ENCODE measurements at regions not wholly inside any gene's neighbourhood (a gene's known extent, or its start where the extent isn't known, plus 50 kb on each side); places are given as distances from the start of the nearest gene placed in this dataset.

DNA sequence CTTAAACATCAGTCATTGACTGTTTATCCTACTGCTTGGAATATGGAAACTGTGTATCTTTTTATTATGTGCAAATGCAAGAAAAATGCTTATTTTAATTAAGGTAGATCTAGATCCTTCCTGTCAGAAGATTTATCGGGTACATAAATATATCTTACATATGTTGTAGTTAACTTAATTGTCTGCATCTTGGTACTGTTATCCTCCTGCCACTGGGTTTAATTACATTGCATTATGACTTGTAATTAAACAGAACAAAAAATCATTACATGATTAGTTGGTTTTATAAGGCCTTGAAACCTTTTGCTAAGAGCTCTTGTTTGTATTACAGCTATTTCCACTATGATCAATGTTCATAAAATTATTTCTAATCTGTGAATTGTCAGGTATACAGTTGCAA is 211.2 kb downstream of the PTGER3 start (continued):
- TF ChIP-seq, protein P1, sequence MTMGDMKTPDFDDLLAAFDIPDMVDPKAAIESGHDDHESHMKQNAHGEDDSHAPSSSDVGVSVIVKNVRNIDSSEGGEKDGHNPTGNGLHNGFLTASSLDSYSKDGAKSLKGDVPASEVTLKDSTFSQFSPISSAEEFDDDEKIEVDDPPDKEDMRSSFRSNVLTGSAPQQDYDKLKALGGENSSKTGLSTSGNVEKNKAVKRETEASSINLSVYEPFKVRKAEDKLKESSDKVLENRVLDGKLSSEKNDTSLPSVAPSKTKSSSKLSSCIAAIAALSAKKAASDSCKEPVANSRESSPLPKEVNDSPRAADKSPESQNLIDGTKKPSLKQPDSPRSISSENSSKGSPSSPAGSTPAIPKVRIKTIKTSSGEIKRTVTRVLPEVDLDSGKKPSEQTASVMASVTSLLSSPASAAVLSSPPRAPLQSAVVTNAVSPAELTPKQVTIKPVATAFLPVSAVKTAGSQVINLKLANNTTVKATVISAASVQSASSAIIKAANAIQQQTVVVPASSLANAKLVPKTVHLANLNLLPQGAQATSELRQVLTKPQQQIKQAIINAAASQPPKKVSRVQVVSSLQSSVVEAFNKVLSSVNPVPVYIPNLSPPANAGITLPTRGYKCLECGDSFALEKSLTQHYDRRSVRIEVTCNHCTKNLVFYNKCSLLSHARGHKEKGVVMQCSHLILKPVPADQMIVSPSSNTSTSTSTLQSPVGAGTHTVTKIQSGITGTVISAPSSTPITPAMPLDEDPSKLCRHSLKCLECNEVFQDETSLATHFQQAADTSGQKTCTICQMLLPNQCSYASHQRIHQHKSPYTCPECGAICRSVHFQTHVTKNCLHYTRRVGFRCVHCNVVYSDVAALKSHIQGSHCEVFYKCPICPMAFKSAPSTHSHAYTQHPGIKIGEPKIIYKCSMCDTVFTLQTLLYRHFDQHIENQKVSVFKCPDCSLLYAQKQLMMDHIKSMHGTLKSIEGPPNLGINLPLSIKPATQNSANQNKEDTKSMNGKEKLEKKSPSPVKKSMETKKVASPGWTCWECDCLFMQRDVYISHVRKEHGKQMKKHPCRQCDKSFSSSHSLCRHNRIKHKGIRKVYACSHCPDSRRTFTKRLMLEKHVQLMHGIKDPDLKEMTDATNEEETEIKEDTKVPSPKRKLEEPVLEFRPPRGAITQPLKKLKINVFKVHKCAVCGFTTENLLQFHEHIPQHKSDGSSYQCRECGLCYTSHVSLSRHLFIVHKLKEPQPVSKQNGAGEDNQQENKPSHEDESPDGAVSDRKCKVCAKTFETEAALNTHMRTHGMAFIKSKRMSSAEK (CRISPR knock-in tag; IDR thresholded peaks at IDR 0.05; ENCODE audit: borderline replicate concordance): no peak
- TF ChIP-seq, protein P2, sequence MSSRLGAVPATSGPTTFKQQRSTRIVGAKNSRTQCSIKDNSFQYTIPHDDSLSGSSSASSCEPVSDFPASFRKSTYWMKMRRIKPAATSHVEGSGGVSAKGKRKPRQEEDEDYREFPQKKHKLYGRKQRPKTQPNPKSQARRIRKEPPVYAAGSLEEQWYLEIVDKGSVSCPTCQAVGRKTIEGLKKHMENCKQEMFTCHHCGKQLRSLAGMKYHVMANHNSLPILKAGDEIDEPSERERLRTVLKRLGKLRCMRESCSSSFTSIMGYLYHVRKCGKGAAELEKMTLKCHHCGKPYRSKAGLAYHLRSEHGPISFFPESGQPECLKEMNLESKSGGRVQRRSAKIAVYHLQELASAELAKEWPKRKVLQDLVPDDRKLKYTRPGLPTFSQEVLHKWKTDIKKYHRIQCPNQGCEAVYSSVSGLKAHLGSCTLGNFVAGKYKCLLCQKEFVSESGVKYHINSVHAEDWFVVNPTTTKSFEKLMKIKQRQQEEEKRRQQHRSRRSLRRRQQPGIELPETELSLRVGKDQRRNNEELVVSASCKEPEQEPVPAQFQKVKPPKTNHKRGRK (CRISPR knock-in tag; IDR thresholded peaks at IDR 0.05; ENCODE audit: borderline replicate concordance): no peak
- TF ChIP-seq IRF2 (CRISPR knock-in tag; IDR thresholded peaks at IDR 0.05; ENCODE audit: borderline replicate concordance, low read depth) (no peak), NFYB (CRISPR knock-in tag; conservative IDR thresholded peaks at IDR 0.05; ENCODE audit: low read depth) (no peak), CREB1 (CRISPR knock-in tag; IDR thresholded peaks at IDR 0.05) (no peak)
- TF ChIP-seq, protein P3, sequence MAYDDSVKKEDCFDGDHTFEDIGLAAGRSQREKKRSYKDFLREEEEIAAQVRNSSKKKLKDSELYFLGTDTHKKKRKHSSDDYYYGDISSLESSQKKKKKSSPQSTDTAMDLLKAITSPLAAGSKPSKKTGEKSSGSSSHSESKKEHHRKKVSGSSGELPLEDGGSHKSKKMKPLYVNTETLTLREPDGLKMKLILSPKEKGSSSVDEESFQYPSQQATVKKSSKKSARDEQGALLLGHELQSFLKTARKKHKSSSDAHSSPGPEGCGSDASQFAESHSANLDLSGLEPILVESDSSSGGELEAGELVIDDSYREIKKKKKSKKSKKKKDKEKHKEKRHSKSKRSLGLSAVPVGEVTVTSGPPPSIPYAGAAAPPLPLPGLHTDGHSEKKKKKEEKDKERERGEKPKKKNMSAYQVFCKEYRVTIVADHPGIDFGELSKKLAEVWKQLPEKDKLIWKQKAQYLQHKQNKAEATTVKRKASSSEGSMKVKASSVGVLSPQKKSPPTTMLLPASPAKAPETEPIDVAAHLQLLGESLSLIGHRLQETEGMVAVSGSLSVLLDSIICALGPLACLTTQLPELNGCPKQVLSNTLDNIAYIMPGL (CRISPR knock-in tag; IDR thresholded peaks at IDR 0.05): no peak

DNA sequence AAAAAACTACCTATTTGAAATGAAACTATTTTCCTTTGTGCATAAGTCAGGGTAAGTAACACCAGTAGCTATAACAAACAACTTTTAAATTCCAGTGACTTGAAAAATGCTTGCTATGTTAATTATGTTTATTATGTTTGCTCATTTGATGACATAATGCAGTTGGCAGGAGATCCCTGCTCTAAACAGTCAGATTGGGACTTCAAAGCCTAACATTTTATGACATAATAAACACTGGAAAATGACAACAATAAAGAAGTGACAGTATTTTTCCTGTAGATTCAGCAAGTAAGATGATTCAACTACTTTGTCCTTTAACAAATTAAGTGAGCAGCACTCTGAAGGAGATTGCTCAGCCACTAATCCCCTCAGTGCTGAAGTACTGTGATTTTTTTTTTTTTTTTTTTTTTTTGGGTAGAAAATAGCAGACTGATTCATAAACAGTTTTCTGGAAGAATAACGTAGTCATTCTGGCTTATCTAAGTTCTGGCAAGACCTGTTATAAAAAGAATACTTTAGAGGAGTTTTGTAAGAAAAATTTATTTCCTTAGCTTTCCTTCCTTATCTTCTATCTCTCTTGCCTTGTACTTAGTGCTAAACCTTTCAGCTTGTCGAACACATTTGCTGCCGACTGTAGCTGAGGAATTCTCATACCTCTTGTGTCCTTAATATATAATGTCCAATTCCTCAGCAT is 207.2 kb downstream of the PTGER3 start:
- ATAC-seq: no peak
- Mint-ChIP-seq H3K36me3 (peaks cover under 1% of the 10 kb centered on the region), H3K4me3 (no peak overlapping the region), H3K27ac (no peak overlapping the region), H3K4me1 (peaks cover 4% of the 10 kb centered on the region), H3K9me3 (peaks cover 12% of the 10 kb centered on the region), H3K27me3 (ENCODE audit: low read depth) (no peaks in the 10 kb centered on the region)
- ChIA-PET CTCF (no interaction called here), POLR2A (no interaction called here)
- no peak for DNase-seq (ENCODE audit: low spot score)
- no peak for TF ChIP-seq ZNF416 (CRISPR knock-in tag; IDR thresholded peaks at IDR 0.05)
- TF ChIP-seq FOXJ3 (CRISPR knock-in tag; IDR thresholded peaks at IDR 0.05; ENCODE audit: borderline replicate concordance): no peak
- TF ChIP-seq GTF2I (CRISPR knock-in tag; conservative IDR thresholded peaks at IDR 0.05): no peak
- TF ChIP-seq FOXP1 (CRISPR knock-in tag; IDR thresholded peaks at IDR 0.05; ENCODE audit: borderline replicate concordance): no peak
- TF ChIP-seq, protein P3 (CRISPR knock-in tag; IDR thresholded peaks at IDR 0.05): no peak
- TF ChIP-seq, protein P4, sequence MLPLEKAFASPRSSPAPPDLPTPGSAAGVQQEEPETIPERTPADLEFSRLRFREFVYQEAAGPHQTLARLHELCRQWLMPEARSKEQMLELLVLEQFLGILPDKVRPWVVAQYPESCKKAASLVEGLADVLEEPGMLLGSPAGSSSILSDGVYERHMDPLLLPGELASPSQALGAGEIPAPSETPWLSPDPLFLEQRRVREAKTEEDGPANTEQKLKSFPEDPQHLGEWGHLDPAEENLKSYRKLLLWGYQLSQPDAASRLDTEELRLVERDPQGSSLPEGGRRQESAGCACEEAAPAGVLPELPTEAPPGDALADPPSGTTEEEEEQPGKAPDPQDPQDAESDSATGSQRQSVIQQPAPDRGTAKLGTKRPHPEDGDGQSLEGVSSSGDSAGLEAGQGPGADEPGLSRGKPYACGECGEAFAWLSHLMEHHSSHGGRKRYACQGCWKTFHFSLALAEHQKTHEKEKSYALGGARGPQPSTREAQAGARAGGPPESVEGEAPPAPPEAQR (CRISPR knock-in tag; IDR thresholded peaks at IDR 0.05): no peak
- no peak for TF ChIP-seq ZNF423 (CRISPR knock-in tag; IDR thresholded peaks at IDR 0.05)
- TF ChIP-seq, protein P5, sequence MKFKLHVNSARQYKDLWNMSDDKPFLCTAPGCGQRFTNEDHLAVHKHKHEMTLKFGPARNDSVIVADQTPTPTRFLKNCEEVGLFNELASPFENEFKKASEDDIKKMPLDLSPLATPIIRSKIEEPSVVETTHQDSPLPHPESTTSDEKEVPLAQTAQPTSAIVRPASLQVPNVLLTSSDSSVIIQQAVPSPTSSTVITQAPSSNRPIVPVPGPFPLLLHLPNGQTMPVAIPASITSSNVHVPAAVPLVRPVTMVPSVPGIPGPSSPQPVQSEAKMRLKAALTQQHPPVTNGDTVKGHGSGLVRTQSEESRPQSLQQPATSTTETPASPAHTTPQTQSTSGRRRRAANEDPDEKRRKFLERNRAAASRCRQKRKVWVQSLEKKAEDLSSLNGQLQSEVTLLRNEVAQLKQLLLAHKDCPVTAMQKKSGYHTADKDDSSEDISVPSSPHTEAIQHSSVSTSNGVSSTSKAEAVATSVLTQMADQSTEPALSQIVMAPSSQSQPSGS (CRISPR knock-in tag; IDR thresholded peaks at IDR 0.05; ENCODE audit: borderline replicate concordance, low read depth): no peak
- TF ChIP-seq, protein P6, sequence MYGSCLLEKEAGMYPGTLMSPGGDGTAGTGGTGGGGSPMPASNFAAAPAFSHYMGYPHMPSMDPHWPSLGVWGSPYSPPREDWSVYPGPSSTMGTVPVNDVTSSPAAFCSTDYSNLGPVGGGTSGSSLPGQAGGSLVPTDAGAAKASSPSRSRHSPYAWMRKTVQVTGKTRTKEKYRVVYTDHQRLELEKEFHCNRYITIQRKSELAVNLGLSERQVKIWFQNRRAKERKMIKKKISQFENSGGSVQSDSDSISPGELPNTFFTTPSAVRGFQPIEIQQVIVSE (CRISPR knock-in tag; IDR thresholded peaks at IDR 0.05; ENCODE audit: borderline replicate concordance): no peak
- no peak for TF ChIP-seq ZNF232 (CRISPR knock-in tag; IDR thresholded peaks at IDR 0.05)
- no peak for TF ChIP-seq JAZF1 (CRISPR knock-in tag; IDR thresholded peaks at IDR 0.05)

Measured in WTC11 (cell line).